GM19467 (cell line): ENCODE measurements at regions not wholly inside any gene's neighbourhood (a gene's known extent, or its start where the extent isn't known, plus 50 kb on each side); places are given as distances from the start of the nearest gene placed in this dataset.
A peak's percentile ranks its signal among the peaks of the same experiment; 100 is the strongest.

ENCODE experiments used
- ATAC-seq: cut with Tn5 transposase; IDR thresholded peaks from one replicate; pipeline ENCODE4 v1.9.1; 2021; ENCODE audit warnings: mild to moderate bottlenecking, moderate library complexity; ENCODE audit not compliant: unreplicated experiment

- no peak for ATAC-seq
Observed at GRCh38 chr10:28781296-28781695, 104.0 kb downstream of the BAMBI start.

- no peak for ATAC-seq
Observed at GRCh38 chr10:28783087-28783486, 105.8 kb downstream of the BAMBI start.

GRCh38 chr10:28785018-28785417, 107.7 kb downstream of the BAMBI start:
- no peak for ATAC-seq

- ATAC-seq, result peak; percentile 79
Observed at GRCh38 chr10:28788252-28788651, 110.9 kb downstream of the BAMBI start.

- ATAC-seq, result no peak
Observed at GRCh38 chr10:28788762-28789161, 111.4 kb downstream of the BAMBI start.

- no peak for ATAC-seq
Observed at GRCh38 chr10:28790146-28790545, 112.8 kb downstream of the BAMBI start.

GRCh38 chr10:28793482-28793881, 116.2 kb downstream of the BAMBI start:
- ATAC-seq, result no peak

- no peak for ATAC-seq
Observed at GRCh38 chr10:28794986-28795385, 117.7 kb downstream of the BAMBI start.

- ATAC-seq, result no peak
Observed at GRCh38 chr10:28796606-28797512, 119.5 kb downstream of the BAMBI start.

GRCh38 chr10:28797904-28798371, 120.6 kb downstream of the BAMBI start:
- ATAC-seq, result no peak

- no peak for ATAC-seq
Observed at GRCh38 chr10:28798428-28798955, 121.2 kb downstream of the BAMBI start.

- ATAC-seq, result no peak
Observed at GRCh38 chr10:28798964-28799363, 121.6 kb downstream of the BAMBI start.

GRCh38 chr10:28800144-28800543, 122.8 kb downstream of the BAMBI start:
- no peak for ATAC-seq

GRCh38 chr10:28801247-28801646, 123.9 kb downstream of the BAMBI start:
- no peak for ATAC-seq

GRCh38 chr10:28801869-28802268, 124.5 kb downstream of the BAMBI start:
- ATAC-seq, result no peak

- no peak for ATAC-seq
Observed at GRCh38 chr10:28805390-28805789, 128.1 kb downstream of the BAMBI start.

- no peak for ATAC-seq
Observed at GRCh38 chr10:28806488-28806941, 129.2 kb downstream of the BAMBI start.

GRCh38 chr10:28806951-28807759, 129.8 kb downstream of the BAMBI start:
- ATAC-seq, result no peak

- ATAC-seq, result peak; percentile 50
Observed at GRCh38 chr10:28807760-28808613, 130.7 kb downstream of the BAMBI start.

GRCh38 chr10:28808693-28809092, 131.4 kb downstream of the BAMBI start:
- no peak for ATAC-seq
